T-helper 2 cell treated with Interferon-gamma antibody and Interleukin-4, amounts not matched to agents 5 μg/mL and 100 μg/mL, for 36 hours (primary cell): ENCODE measurements at regions not wholly inside any gene's neighbourhood (a gene's known extent, or its start where the extent isn't known, plus 50 kb on each side); places are given as distances from the start of the nearest gene placed in this dataset.
"Not testable (repeated sequence)": the region's sequence is repeated elsewhere in the genome, so short reads cannot be mapped to it uniquely, and the experiment has no call there.

ENCODE experiments used
- DNase-seq: peaks from one replicate; pipeline ENCODE4 v3.0.0; 2021; ENCODE audit warnings: low spot score
- H3K27ac Mint-ChIP-seq: one replicate; pipeline ENCODE4 v1.8.0; 2021; ENCODE audit warnings: mild to moderate bottlenecking, mixed read lengths
- H3K27me3 Mint-ChIP-seq: one replicate; pipeline ENCODE4 v1.8.0; 2021; ENCODE audit warnings: low read depth, mixed read lengths
- H3K36me3 Mint-ChIP-seq: one replicate; pipeline ENCODE4 v1.8.0; 2021; ENCODE audit warnings: low read depth, mixed read lengths
- H3K4me1 Mint-ChIP-seq: one replicate; pipeline ENCODE4 v1.8.0; 2021; ENCODE audit warnings: low read depth, mixed read lengths
- H3K4me3 Mint-ChIP-seq: one replicate; pipeline ENCODE4 v1.8.0; 2022; ENCODE audit warnings: mild to moderate bottlenecking, moderate library complexity, mixed read lengths
- H3K9me3 Mint-ChIP-seq: one replicate; pipeline ENCODE4 v1.8.0; 2021; ENCODE audit warnings: mixed read lengths

GRCh38 chr10:9451211-9451773, 1396.8 kb downstream of the GATA3 start:
- DNase-seq, result no peak
- H3K4me1 Mint-ChIP-seq, result no peaks in the 10 kb centered on the region
- H3K27ac Mint-ChIP-seq, result no peak overlapping the region
- no peaks in the 10 kb centered on the region for H3K36me3 Mint-ChIP-seq
- H3K27me3 Mint-ChIP-seq, result peaks cover 2% of the 10 kb centered on the region
- H3K4me3 Mint-ChIP-seq, result no peak overlapping the region
- H3K9me3 Mint-ChIP-seq, result no peaks in the 10 kb centered on the region

- H3K27me3 Mint-ChIP-seq, result peaks cover 2% of the 10 kb centered on the region
- H3K4me3 Mint-ChIP-seq, result no peak overlapping the region
- no peak for DNase-seq
- H3K9me3 Mint-ChIP-seq, result no peaks in the 10 kb centered on the region
- no peaks in the 10 kb centered on the region for H3K36me3 Mint-ChIP-seq
- no peak overlapping the region for H3K27ac Mint-ChIP-seq
- no peaks in the 10 kb centered on the region for H3K4me1 Mint-ChIP-seq
Observed at GRCh38 chr10:9452056-9452455, 1397.6 kb downstream of the GATA3 start.

DNA sequence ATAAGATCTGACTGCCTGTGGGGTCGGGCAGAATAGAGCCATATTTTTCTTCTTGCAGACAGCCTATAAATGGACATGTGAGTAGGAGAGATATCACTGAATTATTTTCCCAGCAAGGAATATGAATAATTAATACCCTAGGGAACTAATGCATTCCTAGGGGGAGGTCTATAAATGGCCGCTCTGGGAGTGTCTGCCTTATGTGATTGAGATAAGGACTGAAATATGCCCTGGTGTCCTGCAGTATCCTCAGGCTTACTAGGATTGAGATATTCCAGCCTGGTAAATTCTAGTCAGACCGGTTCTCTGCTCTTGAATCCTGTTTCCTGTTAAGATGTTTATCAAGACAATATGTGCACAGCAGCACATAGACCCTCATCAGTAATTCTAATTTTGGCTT, 1399.4 kb downstream of the GATA3 start:
- not testable (repeated sequence) for H3K4me3 Mint-ChIP-seq, H3K27me3 Mint-ChIP-seq, H3K27ac Mint-ChIP-seq, H3K4me1 Mint-ChIP-seq, H3K9me3 Mint-ChIP-seq, H3K36me3 Mint-ChIP-seq, DNase-seq

- no peaks in the 10 kb centered on the region for H3K4me1 Mint-ChIP-seq
- H3K4me3 Mint-ChIP-seq, result no peak overlapping the region
- H3K27me3 Mint-ChIP-seq, result no peaks in the 10 kb centered on the region
- H3K27ac Mint-ChIP-seq, result no peak overlapping the region
- H3K36me3 Mint-ChIP-seq, result no peaks in the 10 kb centered on the region
- no peaks in the 10 kb centered on the region for H3K9me3 Mint-ChIP-seq
- DNase-seq, result no peak
Observed at GRCh38 chr10:9469663-9470205, 1415.2 kb downstream of the GATA3 start.

DNA sequence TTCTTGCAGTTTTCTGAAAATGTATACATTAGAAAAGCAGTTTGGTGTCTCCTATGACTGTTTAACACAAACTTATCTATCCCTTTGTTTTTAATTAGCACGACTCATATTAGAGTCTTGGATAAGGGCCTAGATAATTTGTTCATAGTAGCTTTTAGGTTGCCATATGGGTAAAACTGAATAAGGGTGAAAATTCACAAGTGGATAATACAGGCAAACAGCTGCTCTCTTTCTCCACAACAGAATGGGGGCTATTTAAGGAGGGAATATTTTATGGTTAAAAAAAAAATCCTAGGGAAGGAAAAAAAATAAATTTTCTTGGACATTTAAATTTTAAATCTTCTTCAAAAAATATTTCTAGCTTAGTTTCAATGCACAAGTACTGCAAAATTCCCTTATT, 1416.1 kb downstream of the GATA3 start:
- no peak for DNase-seq
- Mint-ChIP-seq H3K36me3 (no peaks in the 10 kb centered on the region), H3K27ac (no peak overlapping the region), H3K4me1 (no peaks in the 10 kb centered on the region), H3K27me3 (no peaks in the 10 kb centered on the region), H3K9me3 (no peaks in the 10 kb centered on the region), H3K4me3 (no peak overlapping the region)

- no peak overlapping the region for H3K27ac Mint-ChIP-seq
- no peak overlapping the region for H3K4me3 Mint-ChIP-seq
- no peaks in the 10 kb centered on the region for H3K36me3 Mint-ChIP-seq
- no peak for DNase-seq
- no peaks in the 10 kb centered on the region for H3K27me3 Mint-ChIP-seq
- H3K9me3 Mint-ChIP-seq, result no peaks in the 10 kb centered on the region
- H3K4me1 Mint-ChIP-seq, result no peaks in the 10 kb centered on the region
Observed at GRCh38 chr10:9501944-9502343, 1447.5 kb downstream of the GATA3 start.

GRCh38 chr10:9504227-9504626, 1449.7 kb downstream of the GATA3 start:
- no peaks in the 10 kb centered on the region for H3K9me3 Mint-ChIP-seq
- no peaks in the 10 kb centered on the region for H3K27me3 Mint-ChIP-seq
- H3K27ac Mint-ChIP-seq, result no peak overlapping the region
- H3K4me3 Mint-ChIP-seq, result no peak overlapping the region
- DNase-seq, result no peak
- no peaks in the 10 kb centered on the region for H3K4me1 Mint-ChIP-seq
- no peaks in the 10 kb centered on the region for H3K36me3 Mint-ChIP-seq

GRCh38 chr10:9505546-9505945, 1451.1 kb downstream of the GATA3 start:
- no peaks in the 10 kb centered on the region for H3K27me3 Mint-ChIP-seq
- H3K27ac Mint-ChIP-seq, result no peak overlapping the region
- H3K9me3 Mint-ChIP-seq, result no peaks in the 10 kb centered on the region
- DNase-seq, result no peak
- no peaks in the 10 kb centered on the region for H3K36me3 Mint-ChIP-seq
- H3K4me1 Mint-ChIP-seq, result no peaks in the 10 kb centered on the region
- H3K4me3 Mint-ChIP-seq, result no peak overlapping the region

GRCh38 chr10:9508606-9509005, 1454.1 kb downstream of the GATA3 start:
- no peaks in the 10 kb centered on the region for H3K4me1 Mint-ChIP-seq
- no peaks in the 10 kb centered on the region for H3K36me3 Mint-ChIP-seq
- DNase-seq, result no peak
- no peak overlapping the region for H3K27ac Mint-ChIP-seq
- no peaks in the 10 kb centered on the region for H3K27me3 Mint-ChIP-seq
- no peaks in the 10 kb centered on the region for H3K9me3 Mint-ChIP-seq
- H3K4me3 Mint-ChIP-seq, result no peak overlapping the region

DNA sequence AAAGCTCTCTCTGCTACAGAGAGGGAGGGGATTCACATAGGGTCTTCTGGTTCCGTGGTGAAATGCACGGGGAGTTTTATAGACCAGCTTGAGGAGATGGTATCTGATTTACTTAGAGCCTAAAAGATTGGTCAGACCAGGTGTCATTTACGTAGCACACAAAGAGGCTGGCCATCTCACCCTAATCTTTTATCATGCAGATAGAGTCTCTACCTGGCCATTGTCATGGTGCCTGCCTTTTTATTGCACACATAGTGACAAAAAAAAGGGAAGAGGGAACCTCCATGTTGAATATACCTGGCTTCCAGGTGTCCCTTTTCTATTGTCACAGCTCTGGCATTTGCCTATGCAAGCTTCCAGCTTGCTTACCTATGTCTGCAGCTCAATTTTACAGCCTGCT, 1456.1 kb downstream of the GATA3 start:
- Mint-ChIP-seq H3K27ac (no peak overlapping the region), H3K36me3 (no peaks in the 10 kb centered on the region), H3K9me3 (no peaks in the 10 kb centered on the region), H3K4me1 (no peaks in the 10 kb centered on the region), H3K4me3 (no peak overlapping the region), H3K27me3 (no peaks in the 10 kb centered on the region)
- DNase-seq, result no peak

GRCh38 chr10:9515922-9516321, 1461.4 kb downstream of the GATA3 start:
- no peak overlapping the region for H3K27ac Mint-ChIP-seq
- no peak for DNase-seq
- H3K4me1 Mint-ChIP-seq, result no peaks in the 10 kb centered on the region
- no peaks in the 10 kb centered on the region for H3K9me3 Mint-ChIP-seq
- H3K36me3 Mint-ChIP-seq, result no peaks in the 10 kb centered on the region
- no peaks in the 10 kb centered on the region for H3K27me3 Mint-ChIP-seq
- H3K4me3 Mint-ChIP-seq, result no peak overlapping the region

DNA sequence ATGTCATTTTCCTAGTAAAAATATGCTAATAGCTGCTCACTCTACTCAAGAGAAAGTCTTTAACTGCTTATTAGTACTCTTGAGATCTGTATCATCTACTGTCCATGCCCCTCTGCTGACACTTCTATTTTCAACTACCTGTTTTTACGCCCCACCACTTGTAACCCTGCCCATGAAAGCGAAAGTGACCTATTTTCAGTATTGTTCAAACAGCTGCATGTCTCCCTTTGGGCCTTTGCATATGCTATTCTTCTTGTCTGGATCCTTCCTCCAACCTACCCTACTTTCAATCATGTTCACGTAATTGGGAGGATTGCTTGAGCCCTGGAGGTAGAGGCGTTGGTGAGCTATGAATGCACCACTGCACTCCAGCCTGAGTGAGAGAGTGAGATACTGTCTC, 1481.3 kb downstream of the GATA3 start:
- no peak overlapping the region for H3K27ac Mint-ChIP-seq
- H3K9me3 Mint-ChIP-seq, result no peaks in the 10 kb centered on the region
- no peaks in the 10 kb centered on the region for H3K4me1 Mint-ChIP-seq
- H3K27me3 Mint-ChIP-seq, result no peaks in the 10 kb centered on the region
- H3K36me3 Mint-ChIP-seq, result no peaks in the 10 kb centered on the region
- H3K4me3 Mint-ChIP-seq, result no peak overlapping the region
- no peak for DNase-seq

- Mint-ChIP-seq H3K36me3 (no peaks in the 10 kb centered on the region), H3K27ac (no peak overlapping the region), H3K4me1 (no peaks in the 10 kb centered on the region), H3K9me3 (no peaks in the 10 kb centered on the region), H3K27me3 (no peaks in the 10 kb centered on the region), H3K4me3 (no peak overlapping the region)
- DNase-seq, result no peak
Observed at GRCh38 chr10:9545073-9545472, 1472.6 kb upstream of the CELF2 start.

GRCh38 chr10:9547936-9548904, 1469.5 kb upstream of the CELF2 start:
- no peaks in the 10 kb centered on the region for H3K36me3 Mint-ChIP-seq
- H3K27me3 Mint-ChIP-seq, result no peaks in the 10 kb centered on the region
- H3K9me3 Mint-ChIP-seq, result no peaks in the 10 kb centered on the region
- no peaks in the 10 kb centered on the region for H3K4me1 Mint-ChIP-seq
- DNase-seq, result no peak
- no peak overlapping the region for H3K27ac Mint-ChIP-seq
- H3K4me3 Mint-ChIP-seq, result no peak overlapping the region
